H9 (cell line): ENCODE measurements at regions not wholly inside any gene's neighbourhood (a gene's known extent, or its start where the extent isn't known, plus 50 kb on each side); places are given as distances from the start of the nearest gene placed in this dataset.

ENCODE experiments used
- DNase-seq: peaks from one replicate; pipeline ENCODE4 v3.0.0-alpha.2; 2017
- H2AFZ ChIP-seq: one replicate; pipeline ENCODE4 v1.6.1; 2013; ENCODE audit warnings: mild to moderate bottlenecking, low read length, control low read depth, moderate library complexity
- H2AK5ac ChIP-seq: 2 replicates; pipeline ENCODE4 v1.6.1; 2013; ENCODE audit warnings: low read length, control low read depth, mixed read lengths; ENCODE audit not compliant: insufficient read length
- H2BK120ac ChIP-seq: one replicate; pipeline ENCODE4 v1.6.1; 2013; ENCODE audit warnings: low read depth, mild to moderate bottlenecking, low read length, control low read depth, inconsistent platforms; ENCODE audit not compliant: poor library complexity, severe bottlenecking
- H2BK12ac ChIP-seq: 2 replicates; pipeline ENCODE4 v1.6.1; 2013; ENCODE audit warnings: low read length, control low read depth, mixed read lengths, low read depth; ENCODE audit not compliant: insufficient read length
- H2BK15ac ChIP-seq: 2 replicates; pipeline ENCODE4 v1.6.1; 2013; ENCODE audit warnings: low read depth, low read length, control low read depth
- H2BK20ac ChIP-seq: one replicate; pipeline ENCODE4 v1.6.1; 2013; ENCODE audit warnings: low read depth, mild to moderate bottlenecking, low read length, control low read depth, inconsistent platforms; ENCODE audit not compliant: poor library complexity, severe bottlenecking
- H2BK5ac ChIP-seq: 2 replicates; pipeline ENCODE4 v1.6.1; 2013; ENCODE audit warnings: low read length, control low read depth, mixed read lengths; ENCODE audit not compliant: insufficient read length
- H3K14ac ChIP-seq: 2 replicates; pipeline ENCODE4 v1.6.1; 2013; ENCODE audit warnings: low read length, control low read depth; ENCODE audit not compliant: insufficient read depth
- H3K18ac ChIP-seq: 2 replicates; pipeline ENCODE4 v1.6.1; 2013; ENCODE audit warnings: low read depth, mild to moderate bottlenecking, mixed read lengths, low read length, control low read depth; ENCODE audit not compliant: insufficient read length
- H3K23ac ChIP-seq: 2 replicates; pipeline ENCODE4 v1.6.1; 2013; ENCODE audit warnings: low read length, control low read depth, mixed read lengths, low read depth; ENCODE audit not compliant: insufficient read length
- H3K23me2 ChIP-seq: 2 replicates; pipeline ENCODE4 v1.6.1; 2013; ENCODE audit warnings: low read depth, mild to moderate bottlenecking, mixed read lengths, low read length, control low read depth; ENCODE audit not compliant: insufficient read length, poor library complexity, severe bottlenecking
- H3K27ac ChIP-seq: 2 replicates; pipeline ENCODE4 v1.5.1; 2013; ENCODE audit warnings: low read length, control low read depth, mixed read lengths, low read depth; ENCODE audit not compliant: insufficient read length
- H3K27me3 ChIP-seq: 2 replicates; pipeline ENCODE4 v1.6.1; 2013; ENCODE audit warnings: low read length, control low read depth, inconsistent platforms; ENCODE audit not compliant: insufficient read depth
- H3K4ac ChIP-seq: 2 replicates; pipeline ENCODE4 v1.6.1; 2013; ENCODE audit warnings: low read depth, mild to moderate bottlenecking, control low read depth, inconsistent platforms, low read length, moderate library complexity
- H3K4me1 ChIP-seq: 2 replicates; pipeline ENCODE4 v1.6.1; 2013; ENCODE audit warnings: low read length, control low read depth, inconsistent platforms; ENCODE audit not compliant: insufficient read depth
- H3K4me2 ChIP-seq: 2 replicates; pipeline ENCODE4 v1.6.1; 2013; ENCODE audit warnings: low read length, control low read depth, mixed read lengths; ENCODE audit not compliant: insufficient read length, insufficient read depth
- H3K56ac ChIP-seq: 2 replicates; pipeline ENCODE4 v1.6.1; 2013; ENCODE audit warnings: low read depth, mild to moderate bottlenecking, mixed read lengths, low read length, control low read depth; ENCODE audit not compliant: insufficient read length
- H3K79me1 ChIP-seq: 2 replicates; pipeline ENCODE4 v1.6.1; 2013; ENCODE audit warnings: low read depth, mild to moderate bottlenecking, moderate library complexity, low read length, control low read depth, inconsistent platforms; ENCODE audit not compliant: insufficient read depth, poor library complexity, severe bottlenecking
- H3K79me2 ChIP-seq: 2 replicates; pipeline ENCODE4 v1.6.1; 2013; ENCODE audit warnings: low read length, control low read depth, inconsistent platforms; ENCODE audit not compliant: insufficient read depth
- H3K9ac ChIP-seq: 2 replicates; pipeline ENCODE4 v1.6.1; 2013; ENCODE audit warnings: low read length, control low read depth, mixed read lengths; ENCODE audit not compliant: insufficient read length; ENCODE audit errors: extremely low read depth
- H3K9me3 ChIP-seq: one replicate; pipeline ENCODE4 v1.6.1; 2013; ENCODE audit warnings: low read depth, low read length, inconsistent platforms; ENCODE audit not compliant: control insufficient read depth
- H3T11ph ChIP-seq: one replicate; pipeline ENCODE4 v1.6.1; 2013; ENCODE audit warnings: mild to moderate bottlenecking, low read length, control low read depth, inconsistent platforms
- H4K20me1 ChIP-seq: one replicate; pipeline ENCODE4 v1.6.1; 2013; ENCODE audit not compliant: control insufficient read depth, insufficient read length, insufficient read depth
- H4K5ac ChIP-seq: 2 replicates; pipeline ENCODE4 v1.6.1; 2013; ENCODE audit warnings: low read depth, mild to moderate bottlenecking, mixed read lengths, low read length, control low read depth; ENCODE audit not compliant: insufficient read length
- H4K8ac ChIP-seq: replicated peaks from 2 replicates; pipeline ENCODE4 v1.6.1; 2013; ENCODE audit warnings: low read length, control low read depth, mixed read lengths, low read depth; ENCODE audit not compliant: insufficient read length
- H4K91ac ChIP-seq: 2 replicates; pipeline ENCODE4 v1.6.1; 2013; ENCODE audit warnings: low read depth, mild to moderate bottlenecking, moderate library complexity, mixed read lengths, low read length, control low read depth; ENCODE audit not compliant: insufficient read length
- H3K27ac Mint-ChIP-seq, 3 experiments: 2 replicates in 2 of 3; 3 replicates in 1 of 3; pipeline ENCODE4 v1.8.0; 2020 to 2021; ENCODE audit warnings: mixed read lengths in 3 of 3, mild to moderate bottlenecking in 1 of 3, moderate library complexity in 1 of 3
- H3K27me3 Mint-ChIP-seq: 2 replicates; pipeline ENCODE4 v1.8.0; 2021; ENCODE audit warnings: low read depth, mild to moderate bottlenecking, moderate library complexity, mixed read lengths
- H3K36me3 Mint-ChIP-seq, 3 experiments: 2 replicates in 2 of 3; 3 replicates in 1 of 3; pipeline ENCODE4 v1.8.0; 2020 to 2021; ENCODE audit warnings: low read depth in 3 of 3, mixed read lengths in 3 of 3; ENCODE audit not compliant: insufficient read depth in 1 of 3
- H3K4me1 Mint-ChIP-seq, 2 experiments: 2 replicates each; pipeline ENCODE4 v1.8.0; 2020; ENCODE audit warnings: mixed read lengths in 2 of 2
- H3K4me3 Mint-ChIP-seq, 2 experiments: 2 replicates in 1 of 2; 3 replicates in 1 of 2; pipeline ENCODE4 v1.8.0; 2020 to 2021; ENCODE audit warnings: mild to moderate bottlenecking in 2 of 2, mixed read lengths in 2 of 2, moderate library complexity in 1 of 2
- H3K9me3 Mint-ChIP-seq, 2 experiments: 2 replicates in 1 of 2; 3 replicates in 1 of 2; pipeline ENCODE4 v1.8.0; 2020; ENCODE audit warnings: mild to moderate bottlenecking in 2 of 2, mixed read lengths in 2 of 2, moderate library complexity in 1 of 2
- WGBS: extraction: QIAGEN DNeasy Blood & Tissue Kit; methylation state at CpG from one replicate; pipeline ENCODE4 v1.1.7; 2013; ENCODE audit warnings: missing lambda C conversion rate, low lambda C conversion rate, mixed read lengths; ENCODE audit not compliant: insufficient read length; ENCODE audit errors: extremely low coverage; 5-methylcytosine and 5-hydroxymethylcytosine counted together
- TF ChIP-seq, protein P1 (sequence below): fragments of 200-600 bp; sonication (generic); conservative IDR thresholded peaks from 3 replicates; pipeline ENCODE4 v1.8.0; 2021; ENCODE audit warnings: antibody characterized with exemption, mild to moderate bottlenecking

DNA sequence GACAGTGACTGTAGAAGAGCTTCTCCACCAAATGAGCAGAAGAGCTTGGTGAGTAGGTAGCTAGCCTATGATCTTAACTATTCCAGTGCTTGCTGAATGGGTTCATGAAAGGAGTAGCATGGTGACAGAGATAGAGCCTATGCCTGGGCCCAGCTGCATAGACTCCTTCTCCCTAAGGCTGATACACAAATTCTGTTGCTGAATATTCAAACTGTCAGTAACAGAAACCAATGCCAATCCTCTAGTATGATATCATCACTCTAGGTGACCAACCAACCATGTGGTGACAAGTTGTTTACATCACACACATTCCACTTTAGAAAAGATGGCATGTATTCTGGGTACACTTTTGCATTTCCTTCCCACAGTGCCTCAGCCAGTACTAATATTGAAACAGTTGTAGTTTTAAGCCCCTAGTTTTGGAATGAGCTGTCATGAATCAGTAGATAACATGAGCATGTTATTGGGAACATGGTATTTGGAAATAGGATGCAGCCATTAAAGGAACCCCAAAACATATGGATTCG lies 103.4 kb upstream of the GRXCR1 start:
- H2BK5ac ChIP-seq, result no peak overlapping the region
- H3K56ac ChIP-seq, result no peak overlapping the region
- H3K79me1 ChIP-seq, result no peaks in the 10 kb centered on the region
- no peak overlapping the region for H4K8ac ChIP-seq
- H3K14ac ChIP-seq, result no peak overlapping the region
- H3K9me3 ChIP-seq, result no peaks in the 10 kb centered on the region
- no peak overlapping the region for H2BK120ac ChIP-seq
- peaks cover 4% of the 10 kb centered on the region; the same call in 1 of the 2 replicates for H3K4me1 ChIP-seq
- no peak overlapping the region for H2AK5ac ChIP-seq
- H3K18ac ChIP-seq, result no peak overlapping the region
- TF ChIP-seq, protein P1, sequence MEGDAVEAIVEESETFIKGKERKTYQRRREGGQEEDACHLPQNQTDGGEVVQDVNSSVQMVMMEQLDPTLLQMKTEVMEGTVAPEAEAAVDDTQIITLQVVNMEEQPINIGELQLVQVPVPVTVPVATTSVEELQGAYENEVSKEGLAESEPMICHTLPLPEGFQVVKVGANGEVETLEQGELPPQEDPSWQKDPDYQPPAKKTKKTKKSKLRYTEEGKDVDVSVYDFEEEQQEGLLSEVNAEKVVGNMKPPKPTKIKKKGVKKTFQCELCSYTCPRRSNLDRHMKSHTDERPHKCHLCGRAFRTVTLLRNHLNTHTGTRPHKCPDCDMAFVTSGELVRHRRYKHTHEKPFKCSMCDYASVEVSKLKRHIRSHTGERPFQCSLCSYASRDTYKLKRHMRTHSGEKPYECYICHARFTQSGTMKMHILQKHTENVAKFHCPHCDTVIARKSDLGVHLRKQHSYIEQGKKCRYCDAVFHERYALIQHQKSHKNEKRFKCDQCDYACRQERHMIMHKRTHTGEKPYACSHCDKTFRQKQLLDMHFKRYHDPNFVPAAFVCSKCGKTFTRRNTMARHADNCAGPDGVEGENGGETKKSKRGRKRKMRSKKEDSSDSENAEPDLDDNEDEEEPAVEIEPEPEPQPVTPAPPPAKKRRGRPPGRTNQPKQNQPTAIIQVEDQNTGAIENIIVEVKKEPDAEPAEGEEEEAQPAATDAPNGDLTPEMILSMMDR, result no peak
- H3K4me1 Mint-ChIP-seq, result peaks cover 20 to 23% of the 10 kb centered on the region in 2 experiments
- H3K27me3 ChIP-seq, result no peaks in the 10 kb centered on the region
- peaks cover 0 to 5% (median 0%) of the 10 kb centered on the region in 3 experiments; a peak in 3 of 7 replicates for H3K36me3 Mint-ChIP-seq
- H3K9ac ChIP-seq, result no peak overlapping the region
- H4K5ac ChIP-seq, result no peak overlapping the region
- no peak overlapping the region for H3K4me3 Mint-ChIP-seq
- no peak overlapping the region for H3K27ac ChIP-seq
- H2BK15ac ChIP-seq, result no peak overlapping the region
- H3K23ac ChIP-seq, result no peak overlapping the region
- no peak overlapping the region for H2BK12ac ChIP-seq
- no peaks in the 10 kb centered on the region for H4K20me1 ChIP-seq
- no peak overlapping the region for H3K27ac Mint-ChIP-seq
- H4K91ac ChIP-seq, result no peak overlapping the region
- H2BK20ac ChIP-seq, result no peak overlapping the region
- H3K4ac ChIP-seq, result no peak overlapping the region
- H3T11ph ChIP-seq, result no peak overlapping the region
- no peak for DNase-seq
- no peak overlapping the region for H3K4me2 ChIP-seq
- WGBS, result no CpG with 5 or more reads among the region's 1 CpG
- peaks cover 2% of the 10 kb centered on the region; the same call in 1 of the 2 replicates for H3K27me3 Mint-ChIP-seq
- no peaks in the 10 kb centered on the region for H3K23me2 ChIP-seq
- H3K79me2 ChIP-seq, result no peaks in the 10 kb centered on the region
- H2AFZ ChIP-seq, result no peak overlapping the region
- peaks cover 0 to 8% of the 10 kb centered on the region in 2 experiments; a peak in 2 of 5 replicates for H3K9me3 Mint-ChIP-seq
